SK-N-SH (cell line): ENCODE measurements at regions not wholly inside any gene's neighbourhood (a gene's known extent, or its start where the extent isn't known, plus 50 kb on each side); places are given as distances from the start of the nearest gene placed in this dataset.

Experiments used
- CHD2 ChIP-seq: fragments of 150-350 bp; IDR thresholded peaks from 2 replicates; pipeline ENCODE4 v1.6.1; 2018; ENCODE audit warnings: low read length; ENCODE audit not compliant: partially characterized antibody
- EZH2phosphoT487 ChIP-seq: fragments of 200-600 bp; sonication (generic); IDR thresholded peaks from 2 replicates; pipeline ENCODE4 v1.6.1; 2017; ENCODE audit warnings: low read depth, mixed run types, mild to moderate bottlenecking, antibody characterized with exemption, moderate library complexity, borderline replicate concordance
- MAX ChIP-seq: IDR thresholded peaks from 2 replicates; pipeline ENCODE4 v1.4.0; 2012; ENCODE audit warnings: low read depth
- MXI1 ChIP-seq: IDR thresholded peaks from 2 replicates; pipeline ENCODE4 v1.6.1; 2012; ENCODE audit warnings: mild to moderate bottlenecking, low read depth, low read length, improper control_type of control experiment
- NFIC ChIP-seq: IDR thresholded peaks from 2 replicates; pipeline ENCODE4 v1.4.0; 2012; ENCODE audit warnings: borderline replicate concordance
- POLR2AphosphoS5 ChIP-seq: IDR thresholded peaks from 2 replicates; pipeline ENCODE4 v1.6.1; 2012; ENCODE audit warnings: low read depth, low read length
- TAF1 ChIP-seq: IDR thresholded peaks from 2 replicates; pipeline ENCODE4 v1.6.1; 2012; ENCODE audit warnings: low read depth, mild to moderate bottlenecking, low read length, moderate library complexity, borderline replicate concordance
- TEAD4 ChIP-seq: IDR thresholded peaks from 2 replicates; pipeline ENCODE4 v1.4.0; 2012; ENCODE audit warnings: mild to moderate bottlenecking, borderline replicate concordance; ENCODE audit not compliant: insufficient read depth
- TF ChIP-seq, protein P1 (sequence below): fragments of 200-600 bp; sonication (generic); IDR thresholded peaks from 2 replicates; pipeline ENCODE4 v1.6.1; 2017; ENCODE audit warnings: antibody characterized with exemption, mild to moderate bottlenecking, moderate library complexity

- TF ChIP-seq MXI1: no peak
- no peak for TF ChIP-seq CHD2
- TF ChIP-seq, protein P1, sequence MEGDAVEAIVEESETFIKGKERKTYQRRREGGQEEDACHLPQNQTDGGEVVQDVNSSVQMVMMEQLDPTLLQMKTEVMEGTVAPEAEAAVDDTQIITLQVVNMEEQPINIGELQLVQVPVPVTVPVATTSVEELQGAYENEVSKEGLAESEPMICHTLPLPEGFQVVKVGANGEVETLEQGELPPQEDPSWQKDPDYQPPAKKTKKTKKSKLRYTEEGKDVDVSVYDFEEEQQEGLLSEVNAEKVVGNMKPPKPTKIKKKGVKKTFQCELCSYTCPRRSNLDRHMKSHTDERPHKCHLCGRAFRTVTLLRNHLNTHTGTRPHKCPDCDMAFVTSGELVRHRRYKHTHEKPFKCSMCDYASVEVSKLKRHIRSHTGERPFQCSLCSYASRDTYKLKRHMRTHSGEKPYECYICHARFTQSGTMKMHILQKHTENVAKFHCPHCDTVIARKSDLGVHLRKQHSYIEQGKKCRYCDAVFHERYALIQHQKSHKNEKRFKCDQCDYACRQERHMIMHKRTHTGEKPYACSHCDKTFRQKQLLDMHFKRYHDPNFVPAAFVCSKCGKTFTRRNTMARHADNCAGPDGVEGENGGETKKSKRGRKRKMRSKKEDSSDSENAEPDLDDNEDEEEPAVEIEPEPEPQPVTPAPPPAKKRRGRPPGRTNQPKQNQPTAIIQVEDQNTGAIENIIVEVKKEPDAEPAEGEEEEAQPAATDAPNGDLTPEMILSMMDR: no peak
- TF ChIP-seq MAX: no peak
- TF ChIP-seq TAF1: no peak
- TF ChIP-seq EZH2phosphoT487: no peak
- no peak for TF ChIP-seq NFIC
- no peak for TF ChIP-seq TEAD4
- no peak for TF ChIP-seq POLR2AphosphoS5
These were observed 194.4 kb upstream of the PRSS1 start for GRCh38 chr7:142554560-142555532.
